ENCODE measurements at regions not wholly inside any gene's neighbourhood (a gene's known extent, or its start where the extent isn't known, plus 50 kb on each side); places are given as distances from the start of the nearest gene placed in this dataset.

DNA sequence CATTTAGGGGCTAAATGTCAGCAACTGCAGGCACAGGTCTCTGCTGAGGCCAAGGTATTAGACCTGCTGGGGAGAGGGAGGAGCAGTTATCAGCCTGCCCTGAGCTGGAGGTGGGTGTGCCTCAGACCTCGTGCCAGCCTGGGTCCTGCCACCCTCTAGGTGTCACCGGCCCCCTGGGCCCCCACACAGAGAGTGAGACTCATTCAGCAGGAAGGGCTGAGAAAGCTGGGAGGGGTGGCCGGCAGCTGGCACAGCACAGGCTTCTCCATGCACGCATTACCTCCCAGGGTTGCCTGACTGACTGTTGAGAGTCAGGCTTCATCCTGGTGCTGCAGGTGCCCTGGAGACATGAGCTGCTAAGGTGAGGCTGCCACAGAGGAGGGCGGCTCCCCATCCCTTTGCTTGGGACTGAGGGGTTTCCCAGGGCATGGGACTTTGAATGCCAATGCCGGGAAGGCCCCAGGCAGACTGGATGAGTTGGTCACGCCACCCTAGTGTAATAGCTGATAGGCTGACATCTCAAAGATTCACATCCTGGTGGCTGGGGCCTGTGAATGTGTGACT is 75.3 kb upstream of the C14orf180 start:
- TF ChIP-seq CTCF (IDR thresholded peaks at IDR 0.05 in 4 of 5, conservative IDR thresholded peaks at IDR 0.05 in 1 of 5) (no peak), POLR2A (IDR thresholded peaks at IDR 0.05) (no peak)
